Fibroblast of mammary gland (primary cell): ENCODE measurements at regions not wholly inside any gene's neighbourhood (a gene's known extent, or its start where the extent isn't known, plus 50 kb on each side); places are given as distances from the start of the nearest gene placed in this dataset.

Source experiments
- DNase-seq: peaks from one replicate; pipeline ENCODE4 v3.0.0-alpha.2; 2010; ENCODE audit warnings: low read depth
- H3K4me3 ChIP-seq: 2 replicates; pipeline ENCODE4 v1.5.1; 2011; ENCODE audit warnings: low read depth, mild to moderate bottlenecking, low read length, moderate library complexity; ENCODE audit not compliant: control insufficient read depth
- CTCF ChIP-seq: conservative IDR thresholded peaks from 2 replicates; pipeline ENCODE4 v1.5.1; 2011; ENCODE audit warnings: low read depth, low read length, inconsistent platforms; ENCODE audit not compliant: control insufficient read depth, insufficient read depth

GRCh38 chr3:35067750-35068149, 571.6 kb upstream of the ARPP21 start:
- DNase-seq, result no peak
- no peak overlapping the region for H3K4me3 ChIP-seq
- TF ChIP-seq CTCF, result no peak

GRCh38 chr3:35070088-35070487, 569.2 kb upstream of the ARPP21 start:
- H3K4me3 ChIP-seq, result no peak overlapping the region
- TF ChIP-seq CTCF, result no peak
- DNase-seq, result no peak

- DNase-seq, result no peak
- TF ChIP-seq CTCF, result no peak
These were observed 567.6 kb upstream of the ARPP21 start for GRCh38 chr3:35071772-35072171.

GRCh38 chr3:35078780-35079179, 560.5 kb upstream of the ARPP21 start:
- DNase-seq, result no peak
- no peak for TF ChIP-seq CTCF
- no peak overlapping the region for H3K4me3 ChIP-seq

More at GRCh38 chr3:35071772-35072171, 567.6 kb upstream of the ARPP21 start:
- no peak overlapping the region for H3K4me3 ChIP-seq

GRCh38 chr3:35079403-35079802, 559.9 kb upstream of the ARPP21 start:
- no peak for DNase-seq
- no peak for TF ChIP-seq CTCF
- H3K4me3 ChIP-seq, result no peak overlapping the region

GRCh38 chr3:35081899-35082298, 557.4 kb upstream of the ARPP21 start:
- H3K4me3 ChIP-seq, result no peak overlapping the region
- no peak for DNase-seq
- no peak for TF ChIP-seq CTCF

GRCh38 chr3:35088943-35089342, 550.4 kb upstream of the ARPP21 start:
- no peak for DNase-seq
- H3K4me3 ChIP-seq, result no peak overlapping the region
- no peak for TF ChIP-seq CTCF
